ENCODE measurements at regions not wholly inside any gene's neighbourhood (a gene's known extent, or its start where the extent isn't known, plus 50 kb on each side); places are given as distances from the start of the nearest gene placed in this dataset.

DNA sequence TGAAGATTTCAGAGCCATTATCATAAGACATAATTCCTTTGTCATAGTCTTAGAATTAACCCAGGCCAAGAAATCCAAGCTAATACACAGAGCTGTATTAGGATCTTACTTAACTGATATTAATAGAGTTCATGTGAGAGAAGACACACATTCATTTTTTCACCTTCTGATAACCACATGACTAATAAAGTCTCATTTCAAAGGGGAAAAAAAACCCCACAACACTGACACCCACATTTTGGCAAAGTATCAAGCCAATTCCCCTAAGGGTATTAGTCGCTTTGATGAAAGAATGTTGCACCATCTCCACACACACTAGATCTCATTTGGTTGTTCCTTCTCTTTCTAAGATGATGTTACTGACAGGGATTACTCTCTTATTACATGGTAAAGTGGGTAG, 344.4 kb upstream of the ESRRG start:
- Mint-ChIP-seq H3K36me3 (ENCODE audit: low read depth, unreplicated experiment) (no peaks in the 10 kb centered on the region), H3K27me3 (ENCODE audit: low read depth, unreplicated experiment) (peaks cover 6% of the 10 kb centered on the region), H3K4me3 (ENCODE audit: unreplicated experiment) (no peak overlapping the region), H3K27ac (ENCODE audit: unreplicated experiment) (no peak overlapping the region), H3K4me1 (ENCODE audit: low read depth, unreplicated experiment) (no peaks in the 10 kb centered on the region), H3K9me3 (ENCODE audit: unreplicated experiment) (no peaks in the 10 kb centered on the region)
- no peak for DNase-seq (ENCODE audit: low read depth)
- TF ChIP-seq EZH2 (IDR thresholded peaks at IDR 0.05; ENCODE audit: insufficient read depth, low read length), result no peak
- TF ChIP-seq, protein P1, sequence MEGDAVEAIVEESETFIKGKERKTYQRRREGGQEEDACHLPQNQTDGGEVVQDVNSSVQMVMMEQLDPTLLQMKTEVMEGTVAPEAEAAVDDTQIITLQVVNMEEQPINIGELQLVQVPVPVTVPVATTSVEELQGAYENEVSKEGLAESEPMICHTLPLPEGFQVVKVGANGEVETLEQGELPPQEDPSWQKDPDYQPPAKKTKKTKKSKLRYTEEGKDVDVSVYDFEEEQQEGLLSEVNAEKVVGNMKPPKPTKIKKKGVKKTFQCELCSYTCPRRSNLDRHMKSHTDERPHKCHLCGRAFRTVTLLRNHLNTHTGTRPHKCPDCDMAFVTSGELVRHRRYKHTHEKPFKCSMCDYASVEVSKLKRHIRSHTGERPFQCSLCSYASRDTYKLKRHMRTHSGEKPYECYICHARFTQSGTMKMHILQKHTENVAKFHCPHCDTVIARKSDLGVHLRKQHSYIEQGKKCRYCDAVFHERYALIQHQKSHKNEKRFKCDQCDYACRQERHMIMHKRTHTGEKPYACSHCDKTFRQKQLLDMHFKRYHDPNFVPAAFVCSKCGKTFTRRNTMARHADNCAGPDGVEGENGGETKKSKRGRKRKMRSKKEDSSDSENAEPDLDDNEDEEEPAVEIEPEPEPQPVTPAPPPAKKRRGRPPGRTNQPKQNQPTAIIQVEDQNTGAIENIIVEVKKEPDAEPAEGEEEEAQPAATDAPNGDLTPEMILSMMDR (IDR thresholded peaks at IDR 0.05; ENCODE audit: insufficient read depth, low read depth, low read length), result no peak
- Histone ChIP-seq H3K27ac (ENCODE audit: low read depth, low read length) (no peak overlapping the region), H4K20me1 (ENCODE audit: insufficient read depth, low read length) (no peaks in the 10 kb centered on the region), H3K9ac (ENCODE audit: low read length) (no peak overlapping the region), H3K9me3 (ENCODE audit: insufficient read depth, low read depth, low read length) (no peaks in the 10 kb centered on the region), H3K36me3 (ENCODE audit: insufficient read depth, low read length) (no peaks in the 10 kb centered on the region), H3K4me3 (ENCODE audit: insufficient read depth, low read depth, low read length) (no peak overlapping the region), H2AFZ (ENCODE audit: low read depth, low read length) (no peak overlapping the region), H3K4me2 (ENCODE audit: low read length) (no peak overlapping the region), H3K79me2 (ENCODE audit: insufficient read depth, low read length) (no peaks in the 10 kb centered on the region), H3K4me1 (ENCODE audit: insufficient read depth, low read length) (no peaks in the 10 kb centered on the region), H3K27me3 (ENCODE audit: insufficient read depth, low read length) (no peaks in the 10 kb centered on the region)
- no peak for FAIRE-seq

DNA sequence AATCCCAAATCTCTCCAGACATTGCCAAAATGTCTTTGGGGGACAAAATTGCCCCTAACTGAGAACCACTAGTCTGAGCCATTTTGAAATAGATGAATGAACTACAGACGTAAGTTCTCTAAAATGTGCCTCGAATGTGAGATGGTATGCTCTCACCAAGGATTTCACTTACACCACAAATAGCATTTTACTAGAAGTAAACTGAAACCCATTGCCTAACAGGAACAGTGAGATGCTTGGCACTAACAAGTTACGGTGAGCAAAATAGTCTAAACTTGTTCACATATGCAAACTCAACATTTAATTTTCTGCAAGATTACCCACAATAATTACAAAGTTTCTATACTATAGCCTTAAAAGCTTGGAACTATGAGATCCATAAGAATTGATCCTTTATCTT, 343.6 kb upstream of the ESRRG start:
- peaks cover 11% of the 10 kb centered on the region for H3K27me3 Mint-ChIP-seq (ENCODE audit: low read depth, unreplicated experiment)
- no peak for DNase-seq (ENCODE audit: low read depth)
- Histone ChIP-seq H3K9me3 (ENCODE audit: insufficient read depth, low read depth, low read length) (no peaks in the 10 kb centered on the region), H3K9ac (ENCODE audit: low read length) (no peak overlapping the region), H2AFZ (ENCODE audit: low read depth, low read length) (no peak overlapping the region), H3K36me3 (ENCODE audit: insufficient read depth, low read length) (no peaks in the 10 kb centered on the region), H3K79me2 (ENCODE audit: insufficient read depth, low read length) (no peaks in the 10 kb centered on the region), H3K27me3 (ENCODE audit: insufficient read depth, low read length) (no peaks in the 10 kb centered on the region), H3K4me1 (ENCODE audit: insufficient read depth, low read length) (no peaks in the 10 kb centered on the region), H3K4me2 (ENCODE audit: low read length) (no peak overlapping the region), H3K4me3 (ENCODE audit: insufficient read depth, low read depth, low read length) (no peak overlapping the region), H4K20me1 (ENCODE audit: insufficient read depth, low read length) (no peaks in the 10 kb centered on the region), H3K27ac (ENCODE audit: low read depth, low read length) (no peak overlapping the region)
- H3K4me3 Mint-ChIP-seq (ENCODE audit: unreplicated experiment), result no peak overlapping the region
- no peaks in the 10 kb centered on the region for H3K36me3 Mint-ChIP-seq (ENCODE audit: low read depth, unreplicated experiment)
- H3K4me1 Mint-ChIP-seq (ENCODE audit: low read depth, unreplicated experiment), result no peaks in the 10 kb centered on the region
- H3K27ac Mint-ChIP-seq (ENCODE audit: unreplicated experiment), result no peak overlapping the region
- TF ChIP-seq, protein P1 (IDR thresholded peaks at IDR 0.05; ENCODE audit: insufficient read depth, low read depth, low read length), result no peak
- no peak for TF ChIP-seq EZH2 (IDR thresholded peaks at IDR 0.05; ENCODE audit: insufficient read depth, low read length)
- no peaks in the 10 kb centered on the region for H3K9me3 Mint-ChIP-seq (ENCODE audit: unreplicated experiment)
- no peak for FAIRE-seq

DNA sequence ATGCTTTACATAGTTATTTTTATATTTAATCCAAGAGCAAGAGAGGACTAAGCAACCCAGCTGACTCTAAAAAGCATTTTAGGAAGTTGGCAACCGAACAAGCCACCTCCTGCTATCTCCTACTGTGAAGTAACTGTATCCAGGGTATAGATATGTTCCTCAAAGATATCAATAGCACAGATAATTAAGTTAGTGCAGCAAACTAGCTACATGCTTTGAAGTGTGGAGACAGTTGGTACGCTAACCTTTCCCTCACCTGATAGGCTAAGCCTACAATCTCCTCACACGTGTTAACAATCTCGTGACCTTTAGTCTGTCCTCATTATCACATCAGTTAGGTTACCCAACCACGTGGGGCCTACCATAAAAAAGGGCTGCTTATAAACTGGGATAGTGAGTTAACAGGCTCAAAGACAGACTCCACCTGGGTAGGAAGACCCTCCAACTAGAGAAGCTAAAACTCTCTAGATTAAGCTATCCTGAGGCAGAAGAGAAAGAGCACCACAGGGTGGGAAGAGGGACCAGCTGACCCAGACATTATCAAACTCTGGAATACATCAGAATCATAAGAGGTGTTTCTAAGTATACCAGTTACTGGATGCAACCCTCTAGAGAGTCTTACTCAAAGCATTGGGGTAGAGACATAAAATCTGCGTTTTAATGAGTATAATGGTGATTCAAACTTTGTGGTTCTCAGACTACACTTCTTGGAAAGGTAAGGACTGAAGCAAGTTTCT, 340.1 kb upstream of the ESRRG start:
- H3K9me3 Mint-ChIP-seq (ENCODE audit: unreplicated experiment), result no peaks in the 10 kb centered on the region
- Histone ChIP-seq H3K27ac (ENCODE audit: low read depth, low read length) (no peak overlapping the region), H3K4me3 (ENCODE audit: insufficient read depth, low read depth, low read length) (no peak overlapping the region), H3K9me3 (ENCODE audit: insufficient read depth, low read depth, low read length) (no peaks in the 10 kb centered on the region), H3K36me3 (ENCODE audit: insufficient read depth, low read length) (no peaks in the 10 kb centered on the region), H3K27me3 (ENCODE audit: insufficient read depth, low read length) (no peaks in the 10 kb centered on the region), H3K9ac (ENCODE audit: low read length) (no peak overlapping the region), H2AFZ (ENCODE audit: low read depth, low read length) (no peak overlapping the region), H3K79me2 (ENCODE audit: insufficient read depth, low read length) (no peaks in the 10 kb centered on the region), H3K4me2 (ENCODE audit: low read length) (no peak overlapping the region), H3K4me1 (ENCODE audit: insufficient read depth, low read length) (no peaks in the 10 kb centered on the region), H4K20me1 (ENCODE audit: insufficient read depth, low read length) (no peaks in the 10 kb centered on the region)
- no peaks in the 10 kb centered on the region for H3K4me1 Mint-ChIP-seq (ENCODE audit: low read depth, unreplicated experiment)
- no peak overlapping the region for H3K4me3 Mint-ChIP-seq (ENCODE audit: unreplicated experiment)
- no peaks in the 10 kb centered on the region for H3K36me3 Mint-ChIP-seq (ENCODE audit: low read depth, unreplicated experiment)
- peaks cover 11% of the 10 kb centered on the region for H3K27me3 Mint-ChIP-seq (ENCODE audit: low read depth, unreplicated experiment)
- no peak for TF ChIP-seq EZH2 (IDR thresholded peaks at IDR 0.05; ENCODE audit: insufficient read depth, low read length)
- TF ChIP-seq, protein P1 (IDR thresholded peaks at IDR 0.05; ENCODE audit: insufficient read depth, low read depth, low read length), result no peak
- DNase-seq (ENCODE audit: low read depth) (no peak), FAIRE-seq (no peak)
- no peak overlapping the region for H3K27ac Mint-ChIP-seq (ENCODE audit: unreplicated experiment)
